ENCODE measurements at regions not wholly inside any gene's neighbourhood (a gene's known extent, or its start where the extent isn't known, plus 50 kb on each side); places are given as distances from the start of the nearest gene placed in this dataset.

GRCh38 chr3:72698154-72698917 is 149.9 kb downstream of the SHQ1 start:
- FAIRE-seq = no peak

- FAIRE-seq = no peak
Observed at GRCh38 chr3:72697717-72698116, 150.5 kb downstream of the SHQ1 start.

GRCh38 chr3:72696815-72697214 is 151.4 kb downstream of the SHQ1 start:
- no peak for FAIRE-seq

- FAIRE-seq = no peak
Observed at GRCh38 chr3:72694398-72694797, 153.8 kb downstream of the SHQ1 start.

GRCh38 chr3:72692990-72693389 is 155.3 kb downstream of the SHQ1 start:
- no peak for FAIRE-seq

GRCh38 chr3:72690629-72691028 is 157.6 kb downstream of the SHQ1 start:
- no peak for FAIRE-seq

GRCh38 chr3:72682936-72683452 is 165.3 kb downstream of the SHQ1 start:
- no peak for FAIRE-seq

GRCh38 chr3:72681598-72681997 is 166.6 kb downstream of the SHQ1 start:
- FAIRE-seq = no peak

- FAIRE-seq = no peak
Observed at GRCh38 chr3:72680766-72681165, 167.5 kb downstream of the SHQ1 start.

- no peak for FAIRE-seq
Observed at GRCh38 chr3:72679540-72680198, 168.6 kb downstream of the SHQ1 start.

- no peak for FAIRE-seq
Observed at GRCh38 chr3:72678867-72679266, 169.4 kb downstream of the SHQ1 start.

- FAIRE-seq = no peak
Observed at GRCh38 chr3:72678380-72678779, 169.9 kb downstream of the SHQ1 start.

GRCh38 chr3:72675243-72675642 is 173.0 kb downstream of the SHQ1 start:
- no peak for FAIRE-seq

GRCh38 chr3:72673011-72673771 is 175.1 kb downstream of the SHQ1 start:
- FAIRE-seq = no peak

- no peak for FAIRE-seq
Observed at GRCh38 chr3:72669224-72669623, 179.0 kb downstream of the SHQ1 start.

GRCh38 chr3:72666447-72666755 is 181.8 kb downstream of the SHQ1 start:
- FAIRE-seq = no peak

- FAIRE-seq = no peak
Observed at GRCh38 chr3:72665701-72666446, 182.4 kb downstream of the SHQ1 start.

GRCh38 chr3:72665103-72665502 is 183.1 kb downstream of the SHQ1 start:
- no peak for FAIRE-seq

- no peak for FAIRE-seq
Observed at GRCh38 chr3:72664184-72664975, 183.9 kb downstream of the SHQ1 start.

GRCh38 chr3:72663429-72663828 is 184.8 kb downstream of the SHQ1 start:
- FAIRE-seq = no peak

- FAIRE-seq = no peak
Observed at GRCh38 chr3:72661115-72661457, 187.2 kb downstream of the SHQ1 start.
